Retinal pigment epithelial cell (primary cell): ENCODE measurements at regions not wholly inside any gene's neighbourhood (a gene's known extent, or its start where the extent isn't known, plus 50 kb on each side); places are given as distances from the start of the nearest gene placed in this dataset.

ENCODE experiments used
- DNase-seq: peaks from one replicate; pipeline ENCODE4 v3.0.0-alpha.2; 2010; ENCODE audit warnings: low read depth
- H3K4me3 ChIP-seq: 2 replicates; pipeline ENCODE4 v1.5.1; 2011; ENCODE audit warnings: mild to moderate bottlenecking, low read length, control low read depth, moderate library complexity
- TF ChIP-seq, protein P1 (sequence below): conservative IDR thresholded peaks from 2 replicates; pipeline ENCODE4 v1.5.1; 2011; ENCODE audit warnings: low read depth, low read length, control low read depth, inconsistent platforms

DNA sequence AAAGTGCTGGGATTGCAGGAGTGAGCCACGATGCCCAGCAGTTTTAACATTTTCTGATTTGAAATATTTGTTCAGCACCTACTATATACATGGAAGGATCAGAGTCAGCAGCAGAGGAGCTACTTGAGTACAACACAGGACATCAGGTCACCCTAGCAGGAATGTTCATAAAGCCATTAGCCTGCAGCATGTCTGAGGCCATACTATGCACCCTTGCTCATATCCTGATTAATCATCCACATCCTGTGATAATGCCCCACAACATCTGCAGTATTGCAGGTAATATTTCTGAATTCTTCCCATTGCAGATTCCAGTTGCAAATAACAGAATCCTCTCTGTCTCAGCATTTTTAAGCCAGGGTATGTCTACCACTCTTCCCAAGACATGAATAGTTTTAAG, 135.5 kb upstream of the PRNP start:
- H3K4me3 ChIP-seq, result no peak overlapping the region
- no peak for DNase-seq
- TF ChIP-seq, protein P1, sequence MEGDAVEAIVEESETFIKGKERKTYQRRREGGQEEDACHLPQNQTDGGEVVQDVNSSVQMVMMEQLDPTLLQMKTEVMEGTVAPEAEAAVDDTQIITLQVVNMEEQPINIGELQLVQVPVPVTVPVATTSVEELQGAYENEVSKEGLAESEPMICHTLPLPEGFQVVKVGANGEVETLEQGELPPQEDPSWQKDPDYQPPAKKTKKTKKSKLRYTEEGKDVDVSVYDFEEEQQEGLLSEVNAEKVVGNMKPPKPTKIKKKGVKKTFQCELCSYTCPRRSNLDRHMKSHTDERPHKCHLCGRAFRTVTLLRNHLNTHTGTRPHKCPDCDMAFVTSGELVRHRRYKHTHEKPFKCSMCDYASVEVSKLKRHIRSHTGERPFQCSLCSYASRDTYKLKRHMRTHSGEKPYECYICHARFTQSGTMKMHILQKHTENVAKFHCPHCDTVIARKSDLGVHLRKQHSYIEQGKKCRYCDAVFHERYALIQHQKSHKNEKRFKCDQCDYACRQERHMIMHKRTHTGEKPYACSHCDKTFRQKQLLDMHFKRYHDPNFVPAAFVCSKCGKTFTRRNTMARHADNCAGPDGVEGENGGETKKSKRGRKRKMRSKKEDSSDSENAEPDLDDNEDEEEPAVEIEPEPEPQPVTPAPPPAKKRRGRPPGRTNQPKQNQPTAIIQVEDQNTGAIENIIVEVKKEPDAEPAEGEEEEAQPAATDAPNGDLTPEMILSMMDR, result no peak

DNA sequence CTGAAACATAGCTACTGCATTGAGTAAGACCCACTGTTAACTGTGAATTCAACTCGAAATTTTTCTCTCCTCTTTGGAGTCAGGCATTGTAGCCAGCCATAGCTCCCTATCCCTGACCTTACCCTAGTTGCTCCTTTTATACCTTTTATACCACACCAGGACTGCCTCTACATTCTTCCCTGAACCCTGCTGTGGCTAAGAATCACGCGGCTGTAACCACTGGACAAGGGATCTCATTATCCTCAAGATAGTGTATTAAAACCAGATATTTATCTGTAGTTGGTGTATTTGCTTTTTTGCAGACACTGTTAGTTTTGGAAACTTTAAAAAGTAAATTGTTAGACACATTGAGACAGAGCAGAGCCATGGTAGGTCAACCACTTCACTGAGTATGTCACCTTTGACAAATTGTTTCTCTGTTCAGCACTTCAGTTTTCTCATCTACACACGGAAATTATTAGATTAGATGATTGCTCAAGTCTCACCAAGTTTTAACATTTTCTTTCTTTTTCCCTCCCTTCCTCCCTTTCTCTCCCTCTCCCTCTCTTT, 136.5 kb upstream of the PRNP start:
- TF ChIP-seq, protein P1, result no peak
- no peak for DNase-seq
- H3K4me3 ChIP-seq, result no peak overlapping the region

DNA sequence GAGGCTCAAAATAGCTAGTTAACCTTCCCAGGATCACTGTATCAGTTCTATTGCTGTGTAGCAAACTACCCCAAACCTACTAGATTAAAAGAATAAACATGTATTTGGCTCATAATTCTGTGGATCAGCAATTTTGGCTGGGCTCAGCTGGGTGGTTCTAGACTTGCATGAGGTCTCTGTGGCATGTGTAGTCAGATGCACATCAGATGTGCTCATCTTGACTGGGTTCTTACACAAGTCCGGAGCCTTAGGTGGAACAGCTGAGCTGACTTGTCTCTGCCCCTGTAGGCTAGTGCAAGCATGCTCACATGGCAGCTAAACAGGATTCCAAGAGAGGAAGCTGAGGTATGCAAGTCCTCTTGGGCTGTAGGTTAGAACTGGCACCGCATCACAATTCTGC, 137.7 kb upstream of the PRNP start:
- DNase-seq, result no peak
- no peak overlapping the region for H3K4me3 ChIP-seq
- TF ChIP-seq, protein P1, result no peak

DNA sequence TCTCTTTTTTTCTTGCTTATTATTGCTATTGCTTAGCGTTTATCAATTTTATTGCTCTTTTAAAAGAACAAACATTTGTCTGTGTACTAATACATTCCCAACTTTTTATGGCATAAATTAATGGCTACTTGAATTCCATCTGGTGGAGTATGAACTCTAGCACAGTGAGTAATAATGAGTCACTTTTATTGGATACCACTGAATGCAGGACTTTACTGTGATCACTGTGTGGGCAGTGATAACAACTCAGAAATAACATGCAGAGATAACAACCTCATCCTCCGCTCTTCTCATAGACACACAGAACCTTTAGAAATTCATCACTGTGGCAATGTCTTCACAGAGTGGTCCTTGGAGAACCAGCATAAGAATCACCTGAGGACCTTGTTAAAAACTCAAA, 139.5 kb upstream of the PRNP start:
- no peak overlapping the region for H3K4me3 ChIP-seq
- no peak for DNase-seq
- TF ChIP-seq, protein P1, result no peak

DNA sequence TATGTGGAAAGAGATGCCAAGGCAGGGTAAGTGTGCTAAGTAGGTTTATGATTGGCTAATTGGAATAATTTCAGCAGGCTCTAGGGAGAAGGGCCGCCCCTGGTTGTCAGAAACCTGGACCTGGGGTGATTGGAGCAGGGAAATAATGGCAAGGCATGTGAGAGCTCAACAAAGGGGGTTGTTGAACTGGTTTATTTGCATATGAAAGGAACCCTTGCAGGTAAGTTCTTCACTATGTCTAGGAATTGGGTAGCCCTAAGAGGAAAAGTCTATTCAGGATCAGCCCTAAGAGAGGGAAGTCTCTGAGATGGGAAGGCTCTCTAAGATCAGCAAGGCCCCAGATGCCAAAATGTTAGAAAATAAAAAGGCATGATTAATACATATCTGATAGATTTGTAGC, 139.9 kb upstream of the PRNP start:
- no peak for DNase-seq
- TF ChIP-seq, protein P1, result no peak
- no peak overlapping the region for H3K4me3 ChIP-seq

DNA sequence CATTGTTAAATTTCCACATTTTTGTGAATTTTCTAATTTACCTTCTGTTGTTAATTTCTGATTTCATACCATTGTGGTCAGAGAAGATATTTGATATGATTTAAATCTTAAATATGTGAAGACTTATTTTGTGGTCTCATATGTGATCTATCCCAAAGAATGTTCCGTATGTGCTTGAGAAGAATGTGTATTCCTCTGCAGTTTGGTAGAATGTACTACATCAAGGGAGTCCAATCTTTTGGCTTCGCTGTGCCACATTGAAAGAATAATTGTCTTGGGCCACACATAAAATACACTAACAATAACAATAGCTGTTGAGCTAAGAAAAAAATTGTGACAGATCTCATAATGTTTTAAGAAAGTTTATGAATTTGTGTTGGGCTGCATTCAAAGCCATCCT, 140.7 kb upstream of the PRNP start:
- TF ChIP-seq, protein P1, result no peak
- no peak for DNase-seq
- H3K4me3 ChIP-seq, result no peak overlapping the region

DNA sequence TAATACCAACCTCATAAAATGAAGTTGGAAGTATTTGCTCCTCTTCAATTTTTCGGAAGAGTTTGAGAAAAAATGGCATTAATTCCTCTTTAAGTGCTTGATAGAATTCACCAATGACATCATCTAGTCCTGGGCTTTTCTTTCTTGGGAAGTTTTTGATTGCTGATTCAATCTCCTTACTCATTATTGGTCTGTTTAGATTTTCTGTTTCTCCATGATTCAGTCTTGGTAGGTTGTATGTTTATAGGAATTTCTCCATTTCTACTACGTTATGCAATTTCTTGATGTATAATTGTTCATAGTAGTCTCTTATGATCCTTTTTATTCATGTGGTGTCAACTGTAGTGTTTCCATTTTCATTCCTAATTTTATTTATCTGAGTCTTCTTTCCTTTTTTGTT, 141.5 kb upstream of the PRNP start:
- TF ChIP-seq, protein P1, result no peak
- DNase-seq, result no peak
- H3K4me3 ChIP-seq, result no peak overlapping the region
